ENCODE measurements at regions not wholly inside any gene's neighbourhood (a gene's known extent, or its start where the extent isn't known, plus 50 kb on each side); places are given as distances from the start of the nearest gene placed in this dataset.

GRCh38 chr10:90571481-90572258, 286.2 kb downstream of the HTR7 start:
- no peaks in the 10 kb centered on the region for H3K36me3 ChIP-seq (replicated peaks in 1 of 2; ENCODE audit: control insufficient read depth in 2 of 2, insufficient read depth in 2 of 2, low read length in 2 of 2)
- H3K14ac ChIP-seq (ENCODE audit: low read length), result no peak overlapping the region
- no peaks in the 10 kb centered on the region for H3K4me1 ChIP-seq (ENCODE audit: control insufficient read depth in 2 of 2, insufficient read depth in 1 of 2, low read depth in 1 of 2, low read length in 2 of 2)
- no peak overlapping the region for H2AFZ ChIP-seq (ENCODE audit: low read length)
- H3K4ac ChIP-seq (ENCODE audit: low read length), result no peak overlapping the region
- no peak overlapping the region for H2AK5ac ChIP-seq (ENCODE audit: low read depth, low read length)
- H4K8ac ChIP-seq (ENCODE audit: low read depth, low read length), result no peak overlapping the region
- peaks cover 0 to 3% of the 10 kb centered on the region in 2 donors for H3K9me3 ChIP-seq (replicated peaks in 1 of 2; ENCODE audit: control insufficient read depth in 2 of 2, insufficient read depth in 1 of 2, low read depth in 1 of 2, low read length in 2 of 2)
- no peak overlapping the region for H2BK120ac ChIP-seq (ENCODE audit: low read depth, low read length)
- H3K79me1 ChIP-seq (ENCODE audit: low read depth, low read length), result no peaks in the 10 kb centered on the region
- no CpG with 5 or more reads among the region's 8 CpGs for WGBS, 2 donors (ENCODE audit: extremely low coverage in 2 of 2, insufficient read length in 2 of 2, insufficient replicate concordance in 1 of 2)
- no peak overlapping the region for H2BK12ac ChIP-seq (ENCODE audit: low read length)
- H3K4me2 ChIP-seq (ENCODE audit: insufficient read depth, low read length, poor library complexity, severe bottlenecking), result no peak overlapping the region
- H2BK15ac ChIP-seq (ENCODE audit: low read length), result no peak overlapping the region
- no peaks in the 10 kb centered on the region for H3K27me3 ChIP-seq (ENCODE audit: control insufficient read depth in 3 of 3, insufficient read depth in 3 of 3, low read depth in 1 of 3, low read length in 3 of 3)
- no peak for DNase-seq (ENCODE audit: low spot score)
- H3K27ac ChIP-seq (replicated peaks; ENCODE audit: low read length), result no peak overlapping the region
- H3K4me3 ChIP-seq (ENCODE audit: low read length in 2 of 2), result no peak overlapping the region
- H3K18ac ChIP-seq (ENCODE audit: low read length), result no peak overlapping the region
- H3K9ac ChIP-seq (ENCODE audit: low read depth, low read length, poor library complexity), result no peak overlapping the region
- no peak overlapping the region for H3K23ac ChIP-seq (ENCODE audit: low read depth, low read length, poor library complexity)
- H4K91ac ChIP-seq (ENCODE audit: low read depth, low read length, poor library complexity), result no peak overlapping the region
- no peak overlapping the region for H2BK5ac ChIP-seq (ENCODE audit: low read length)

- H2AFZ ChIP-seq (ENCODE audit: low read length), result no peak overlapping the region
- no peak overlapping the region for H3K4me3 ChIP-seq (ENCODE audit: low read length in 2 of 2)
- H3K79me1 ChIP-seq (ENCODE audit: low read depth, low read length), result no peaks in the 10 kb centered on the region
- peaks cover 0 to 3% of the 10 kb centered on the region in 2 donors for H3K9me3 ChIP-seq (replicated peaks in 1 of 2; ENCODE audit: control insufficient read depth in 2 of 2, insufficient read depth in 1 of 2, low read depth in 1 of 2, low read length in 2 of 2)
- no peak overlapping the region for H3K4me2 ChIP-seq (ENCODE audit: insufficient read depth, low read length, poor library complexity, severe bottlenecking)
- WGBS, 2 donors (ENCODE audit: extremely low coverage in 2 of 2, insufficient read length in 2 of 2, insufficient replicate concordance in 1 of 2), result no CpG with 5 or more reads among the region's 3 CpGs
- no peak overlapping the region for H4K91ac ChIP-seq (ENCODE audit: low read depth, low read length, poor library complexity)
- H3K9ac ChIP-seq (ENCODE audit: low read depth, low read length, poor library complexity), result no peak overlapping the region
- no peak overlapping the region for H3K23ac ChIP-seq (ENCODE audit: low read depth, low read length, poor library complexity)
- no peak for DNase-seq (ENCODE audit: low spot score)
- no peak overlapping the region for H2BK5ac ChIP-seq (ENCODE audit: low read length)
- no peak overlapping the region for H2BK12ac ChIP-seq (ENCODE audit: low read length)
- H2AK5ac ChIP-seq (ENCODE audit: low read depth, low read length), result no peak overlapping the region
- H3K4me1 ChIP-seq (ENCODE audit: control insufficient read depth in 2 of 2, insufficient read depth in 1 of 2, low read depth in 1 of 2, low read length in 2 of 2), result no peaks in the 10 kb centered on the region
- H3K27me3 ChIP-seq (ENCODE audit: control insufficient read depth in 3 of 3, insufficient read depth in 3 of 3, low read depth in 1 of 3, low read length in 3 of 3), result no peaks in the 10 kb centered on the region
- no peak overlapping the region for H3K27ac ChIP-seq (replicated peaks; ENCODE audit: low read length)
- no peak overlapping the region for H3K14ac ChIP-seq (ENCODE audit: low read length)
- H3K18ac ChIP-seq (ENCODE audit: low read length), result no peak overlapping the region
- H2BK120ac ChIP-seq (ENCODE audit: low read depth, low read length), result no peak overlapping the region
- no peak overlapping the region for H2BK15ac ChIP-seq (ENCODE audit: low read length)
- H3K4ac ChIP-seq (ENCODE audit: low read length), result no peak overlapping the region
- H3K36me3 ChIP-seq (replicated peaks in 1 of 2; ENCODE audit: control insufficient read depth in 2 of 2, insufficient read depth in 2 of 2, low read length in 2 of 2), result no peaks in the 10 kb centered on the region
- H4K8ac ChIP-seq (ENCODE audit: low read depth, low read length), result no peak overlapping the region
Measured at GRCh38 chr10:90575125-90575524, 282.7 kb downstream of the HTR7 start.

DNA sequence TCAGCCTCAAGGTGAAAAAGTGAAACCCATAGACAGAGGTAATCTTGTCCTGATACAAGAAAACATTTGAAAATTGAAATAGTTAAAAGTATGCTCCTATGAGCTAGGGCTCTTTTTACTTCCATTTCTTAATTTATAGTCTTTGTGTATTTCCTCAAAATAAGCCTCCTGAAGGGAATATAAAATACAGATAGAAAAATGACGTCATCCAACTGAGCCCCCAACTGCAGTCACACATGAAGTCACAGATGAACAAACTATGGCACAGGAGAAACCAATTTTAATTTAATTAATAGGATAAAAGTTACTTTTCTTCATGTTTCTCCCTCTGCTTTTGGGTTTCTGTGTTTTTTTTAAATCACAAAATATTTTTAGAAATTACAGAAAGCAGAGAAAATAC, 280.3 kb downstream of the HTR7 start:
- Histone ChIP-seq H3K4me3 (ENCODE audit: low read length in 2 of 2) (no peak overlapping the region), H2BK5ac (ENCODE audit: low read length) (no peak overlapping the region), H2BK120ac (ENCODE audit: low read depth, low read length) (no peak overlapping the region), H3K4me1 (ENCODE audit: control insufficient read depth in 2 of 2, insufficient read depth in 1 of 2, low read depth in 1 of 2, low read length in 2 of 2) (no peaks in the 10 kb centered on the region), H3K27ac (replicated peaks; ENCODE audit: low read length) (no peak overlapping the region), H3K9ac (ENCODE audit: low read depth, low read length, poor library complexity) (no peak overlapping the region), H4K91ac (ENCODE audit: low read depth, low read length, poor library complexity) (no peak overlapping the region), H2AFZ (ENCODE audit: low read length) (no peak overlapping the region), H3K23ac (ENCODE audit: low read depth, low read length, poor library complexity) (no peak overlapping the region), H3K18ac (ENCODE audit: low read length) (no peak overlapping the region), H3K4ac (ENCODE audit: low read length) (no peak overlapping the region), H2BK15ac (ENCODE audit: low read length) (no peak overlapping the region), H3K79me1 (ENCODE audit: low read depth, low read length) (no peaks in the 10 kb centered on the region), H2BK12ac (ENCODE audit: low read length) (no peak overlapping the region), H3K9me3 (replicated peaks in 1 of 2; ENCODE audit: control insufficient read depth in 2 of 2, insufficient read depth in 1 of 2, low read depth in 1 of 2, low read length in 2 of 2) (peaks cover 0 to 3% of the 10 kb centered on the region in 2 donors), H2AK5ac (ENCODE audit: low read depth, low read length) (no peak overlapping the region), H3K14ac (ENCODE audit: low read length) (no peak overlapping the region), H4K8ac (ENCODE audit: low read depth, low read length) (no peak overlapping the region), H3K27me3 (ENCODE audit: control insufficient read depth in 3 of 3, insufficient read depth in 3 of 3, low read depth in 1 of 3, low read length in 3 of 3) (no peaks in the 10 kb centered on the region), H3K36me3 (replicated peaks in 1 of 2; ENCODE audit: control insufficient read depth in 2 of 2, insufficient read depth in 2 of 2, low read length in 2 of 2) (no peaks in the 10 kb centered on the region), H3K4me2 (ENCODE audit: insufficient read depth, low read length, poor library complexity, severe bottlenecking) (no peak overlapping the region)
- WGBS, 2 donors (ENCODE audit: extremely low coverage in 2 of 2, insufficient read length in 2 of 2, insufficient replicate concordance in 1 of 2), result no CpG with 5 or more reads among the region's 1 CpG
- no peak for DNase-seq (ENCODE audit: low spot score)

DNA sequence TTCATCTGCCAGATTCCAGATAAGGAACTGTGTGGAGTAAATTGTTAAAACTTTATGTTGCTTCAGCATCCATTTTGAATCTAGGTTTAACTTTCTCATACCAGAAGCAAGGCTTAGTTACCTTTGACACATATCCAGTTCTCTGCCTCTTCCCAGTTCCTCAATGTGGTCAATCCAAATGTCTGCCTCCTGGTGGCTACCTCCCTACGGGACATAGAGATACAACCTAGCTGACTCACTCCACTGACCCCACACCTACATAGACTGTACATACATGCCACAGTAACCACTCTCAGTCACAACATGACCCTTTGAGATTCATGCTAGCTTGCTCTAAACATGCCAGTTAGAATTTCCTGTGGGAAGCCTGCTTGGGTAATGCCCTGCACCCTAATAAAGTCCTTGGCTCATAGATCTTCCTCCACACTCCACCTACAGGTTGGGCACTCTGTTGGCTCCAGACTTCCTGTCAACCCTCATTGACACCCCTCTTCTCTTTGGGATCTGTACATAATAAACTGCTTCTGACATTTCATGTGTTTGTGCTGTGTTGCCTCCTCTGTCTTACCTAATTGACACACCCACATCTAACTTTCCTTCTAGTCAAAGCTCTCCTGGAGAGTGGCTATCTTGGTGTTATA, 278.1 kb downstream of the HTR7 start:
- H4K91ac ChIP-seq (ENCODE audit: low read depth, low read length, poor library complexity), result no peak overlapping the region
- H2BK120ac ChIP-seq (ENCODE audit: low read depth, low read length), result no peak overlapping the region
- no peak overlapping the region for H3K4me3 ChIP-seq (ENCODE audit: low read length in 2 of 2)
- no peak overlapping the region for H2BK5ac ChIP-seq (ENCODE audit: low read length)
- H3K23ac ChIP-seq (ENCODE audit: low read depth, low read length, poor library complexity), result no peak overlapping the region
- no peak overlapping the region for H4K8ac ChIP-seq (ENCODE audit: low read depth, low read length)
- H3K79me1 ChIP-seq (ENCODE audit: low read depth, low read length), result no peaks in the 10 kb centered on the region
- no peak overlapping the region for H2BK12ac ChIP-seq (ENCODE audit: low read length)
- no peaks in the 10 kb centered on the region for H3K9me3 ChIP-seq (replicated peaks in 1 of 2; ENCODE audit: control insufficient read depth in 2 of 2, insufficient read depth in 1 of 2, low read depth in 1 of 2, low read length in 2 of 2)
- H3K27ac ChIP-seq (replicated peaks; ENCODE audit: low read length), result no peak overlapping the region
- no peaks in the 10 kb centered on the region for H3K4me1 ChIP-seq (ENCODE audit: control insufficient read depth in 2 of 2, insufficient read depth in 1 of 2, low read depth in 1 of 2, low read length in 2 of 2)
- H3K18ac ChIP-seq (ENCODE audit: low read length), result no peak overlapping the region
- no peak overlapping the region for H2AK5ac ChIP-seq (ENCODE audit: low read depth, low read length)
- DNase-seq (ENCODE audit: low spot score), result no peak
- WGBS, 2 donors (ENCODE audit: extremely low coverage in 2 of 2, insufficient read length in 2 of 2, insufficient replicate concordance in 1 of 2), result no CpG with 5 or more reads among the region's 1 CpG
- H2AFZ ChIP-seq (ENCODE audit: low read length), result no peak overlapping the region
- no peaks in the 10 kb centered on the region for H3K27me3 ChIP-seq (ENCODE audit: control insufficient read depth in 3 of 3, insufficient read depth in 3 of 3, low read depth in 1 of 3, low read length in 3 of 3)
- no peak overlapping the region for H3K14ac ChIP-seq (ENCODE audit: low read length)
- H3K9ac ChIP-seq (ENCODE audit: low read depth, low read length, poor library complexity), result no peak overlapping the region
- H3K4me2 ChIP-seq (ENCODE audit: insufficient read depth, low read length, poor library complexity, severe bottlenecking), result no peak overlapping the region
- no peak overlapping the region for H2BK15ac ChIP-seq (ENCODE audit: low read length)
- no peaks in the 10 kb centered on the region for H3K36me3 ChIP-seq (replicated peaks in 1 of 2; ENCODE audit: control insufficient read depth in 2 of 2, insufficient read depth in 2 of 2, low read length in 2 of 2)
- H3K4ac ChIP-seq (ENCODE audit: low read length), result no peak overlapping the region

Measured in neuronal stem cell (in vitro differentiated cells).